HG03439 (cell line): ENCODE measurements at regions not wholly inside any gene's neighbourhood (a gene's known extent, or its start where the extent isn't known, plus 50 kb on each side); places are given as distances from the start of the nearest gene placed in this dataset.

Experiments
- ATAC-seq: cut with Tn5 transposase; IDR thresholded peaks from one replicate; pipeline ENCODE4 v1.9.1; 2021; ENCODE audit warnings: mild to moderate bottlenecking, moderate library complexity; ENCODE audit not compliant: unreplicated experiment

DNA sequence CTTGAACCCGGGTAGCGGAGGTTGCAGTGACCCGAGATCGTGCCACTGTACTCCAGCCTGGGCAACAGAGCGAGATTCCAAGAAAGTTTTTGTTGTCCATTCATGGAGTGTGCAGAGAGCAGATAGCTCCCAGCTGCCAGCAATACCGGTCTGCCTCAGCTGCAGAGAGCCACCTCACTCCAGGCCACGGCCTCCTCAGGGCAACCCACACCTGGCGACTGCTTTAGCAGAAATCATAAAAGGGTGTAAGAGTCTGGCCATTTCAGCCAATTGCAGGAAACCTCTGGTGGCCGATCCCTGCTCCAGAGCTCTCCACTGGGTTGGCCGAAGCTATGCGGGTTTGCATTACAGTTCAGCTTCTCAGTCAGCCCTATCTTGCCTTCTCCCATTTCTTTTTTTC is 227.4 kb upstream of the BCOR start:
- ATAC-seq = no peak

DNA sequence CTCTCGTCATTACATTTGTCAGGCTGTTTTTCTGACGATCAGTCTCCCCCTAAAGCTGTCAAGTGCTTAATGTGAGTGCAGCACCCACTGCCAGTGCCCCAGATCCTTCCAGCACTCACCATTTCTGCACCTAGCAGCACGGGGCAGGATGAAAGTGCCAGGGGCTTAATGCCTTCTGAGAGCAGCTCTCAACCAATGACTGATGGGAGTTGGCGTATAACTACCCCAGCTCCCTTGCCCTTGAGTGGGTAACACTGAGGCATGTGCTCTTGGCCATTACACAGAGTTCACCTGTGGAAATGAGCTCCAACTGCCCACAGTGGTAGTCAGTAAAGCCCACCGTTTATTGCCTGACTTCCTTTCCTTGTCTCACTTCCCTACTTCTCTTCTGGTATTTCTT is 226.2 kb upstream of the BCOR start:
- no peak for ATAC-seq

DNA sequence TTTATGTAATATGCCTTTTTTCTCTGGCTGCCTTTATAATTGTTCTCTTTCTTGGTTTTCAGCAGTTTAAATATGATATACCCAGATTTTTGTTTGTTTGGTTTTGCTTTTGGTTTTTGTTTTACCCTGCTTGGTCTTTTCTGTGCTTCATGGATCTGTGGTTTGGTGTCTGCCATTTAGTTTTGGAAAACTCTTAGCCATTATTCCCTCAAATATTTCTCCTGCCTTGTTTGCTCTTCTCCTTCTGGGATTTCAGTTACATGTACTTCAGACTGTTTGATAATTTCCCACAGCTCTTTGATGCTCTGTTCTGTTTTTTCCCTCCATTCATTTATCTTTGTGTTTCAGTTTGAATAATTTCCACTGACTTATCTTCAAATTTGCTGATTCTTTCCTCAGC is 223.1 kb upstream of the BCOR start:
- ATAC-seq = no peak

DNA sequence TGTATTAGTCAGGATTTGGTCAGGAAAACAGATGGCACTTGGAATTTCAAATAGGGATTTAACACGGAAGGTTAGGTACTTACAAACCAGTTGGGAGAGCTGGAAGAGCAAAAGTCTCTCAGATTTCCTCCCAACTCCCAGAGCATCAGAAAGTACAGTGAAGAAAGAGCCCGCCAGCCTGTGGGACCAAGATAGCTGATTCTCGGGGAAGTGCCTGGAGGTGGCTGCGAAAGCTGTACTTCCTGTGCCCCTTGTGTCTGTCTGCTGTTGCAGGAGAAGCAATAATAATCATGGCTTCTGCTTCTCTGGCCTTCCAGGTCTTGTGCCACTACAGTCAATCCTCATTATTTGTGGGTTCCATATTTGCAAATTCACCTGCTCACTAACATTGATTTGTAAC is 221.0 kb upstream of the BCOR start:
- no peak for ATAC-seq

DNA sequence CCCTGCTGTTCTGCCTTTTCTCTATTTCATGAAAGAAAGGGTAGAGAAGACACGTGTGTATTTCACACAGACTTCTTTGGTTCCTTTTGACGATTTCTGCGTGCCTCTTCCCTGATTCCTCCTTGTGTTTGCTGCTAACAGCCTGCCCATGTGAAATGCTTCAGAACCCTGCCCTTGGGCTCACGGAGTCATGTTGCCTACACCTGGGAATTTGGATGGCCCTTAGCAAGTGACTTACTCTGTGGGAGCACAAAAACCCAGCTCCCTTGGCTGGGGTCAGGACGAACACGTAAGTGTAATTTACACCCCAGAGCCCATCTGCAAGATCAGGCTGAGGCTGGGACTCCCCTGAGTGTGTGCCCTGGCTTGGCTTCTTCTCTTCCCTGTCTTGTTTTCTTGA is 220.3 kb upstream of the BCOR start:
- ATAC-seq = no peak

DNA sequence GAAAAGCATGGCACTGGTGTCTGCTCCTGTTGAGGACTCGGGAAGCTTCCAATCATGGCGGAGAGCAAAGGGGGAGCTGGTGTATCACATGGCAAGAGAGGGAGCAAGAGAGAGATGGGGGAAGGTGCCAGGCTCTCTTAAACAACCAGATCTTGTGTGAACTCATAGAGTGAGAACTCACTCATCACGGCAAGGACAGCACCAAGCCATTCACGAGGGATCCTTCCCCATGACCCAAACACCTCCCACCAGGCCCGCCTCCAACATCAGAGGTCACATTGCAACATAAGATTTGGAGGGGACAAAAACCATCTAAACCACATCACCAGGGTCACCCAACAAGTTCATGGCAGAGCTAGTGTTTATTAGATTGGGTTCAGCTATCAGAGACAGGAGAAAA is 218.7 kb upstream of the BCOR start:
- ATAC-seq = no peak

DNA sequence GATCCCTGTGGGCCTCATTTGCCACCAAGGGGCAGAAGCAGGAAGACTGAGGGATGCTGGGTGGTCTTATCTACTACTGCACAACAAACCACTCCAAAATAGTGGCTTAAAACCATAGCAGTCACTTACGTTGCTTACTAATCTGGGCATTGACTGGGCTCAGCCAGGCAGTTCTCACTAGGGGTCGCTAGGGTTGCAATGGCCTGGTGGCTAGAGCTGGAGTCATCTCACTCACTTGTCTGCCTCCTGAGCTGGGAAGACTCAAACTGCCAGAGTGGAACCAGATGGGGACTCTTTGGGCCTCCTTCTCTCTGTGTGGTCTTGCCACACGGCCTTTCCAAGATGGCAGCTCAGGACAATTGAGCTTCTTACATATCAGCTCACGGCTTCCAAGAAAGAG is 216.3 kb upstream of the BCOR start:
- ATAC-seq = no peak

DNA sequence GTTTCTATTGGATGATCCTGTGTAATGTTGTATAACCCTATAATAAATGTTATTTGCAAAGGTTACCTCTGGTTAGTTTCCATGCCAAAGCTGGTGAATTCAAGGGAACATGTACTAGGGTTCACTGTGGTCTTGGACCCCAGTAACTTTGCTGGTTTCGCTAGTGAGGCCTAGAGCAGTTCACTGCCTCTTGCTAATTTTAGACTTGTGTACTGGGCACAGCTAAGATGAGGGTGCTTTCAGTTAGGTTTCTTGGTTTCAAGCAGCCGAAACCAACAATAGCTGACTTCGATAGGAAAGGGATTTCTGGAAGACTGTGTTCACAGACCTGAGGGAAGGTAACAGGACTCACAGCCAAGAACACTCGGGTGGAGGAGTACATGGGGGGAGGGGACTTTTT is 215.5 kb upstream of the BCOR start:
- ATAC-seq = no peak

DNA sequence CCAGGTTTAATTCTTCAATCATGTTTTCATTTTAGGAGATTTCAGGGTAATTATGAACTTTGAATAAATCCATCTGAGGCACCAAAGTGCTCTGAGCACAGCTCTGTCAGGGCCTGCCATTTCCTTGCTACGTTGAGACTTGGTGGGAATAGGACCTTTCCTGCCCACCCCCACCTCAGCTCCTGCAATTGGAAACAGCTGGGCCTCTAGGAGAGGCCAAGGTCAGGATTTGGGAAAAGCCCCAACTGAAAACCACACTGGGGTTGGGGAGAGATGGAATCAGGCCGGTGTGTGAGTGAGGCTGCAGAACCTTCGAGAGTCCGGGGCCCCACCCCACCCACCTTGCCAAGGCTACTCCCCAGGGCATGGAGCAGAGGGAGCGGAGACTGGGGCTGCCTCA is 212.7 kb upstream of the BCOR start:
- no peak for ATAC-seq

DNA sequence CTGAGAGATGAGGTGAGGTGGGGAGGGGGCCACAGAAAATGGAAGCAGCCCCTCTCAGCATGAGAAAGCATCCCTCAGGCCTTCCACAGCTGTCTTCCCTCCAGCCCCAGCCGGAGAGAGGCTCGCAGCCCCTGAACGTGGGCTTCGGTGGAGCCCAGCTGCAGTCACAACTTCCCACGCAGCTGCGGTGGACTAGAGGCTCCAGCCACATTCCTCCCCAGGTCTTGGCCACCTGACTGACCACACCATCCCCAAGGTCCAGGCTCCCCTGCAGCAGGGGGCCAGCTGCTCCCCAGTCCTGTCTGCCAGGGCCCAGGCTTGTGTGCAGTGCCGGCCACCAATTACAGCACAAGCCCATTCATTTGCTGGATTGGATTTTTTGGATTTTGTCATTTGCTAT is 212.3 kb upstream of the BCOR start:
- no peak for ATAC-seq

DNA sequence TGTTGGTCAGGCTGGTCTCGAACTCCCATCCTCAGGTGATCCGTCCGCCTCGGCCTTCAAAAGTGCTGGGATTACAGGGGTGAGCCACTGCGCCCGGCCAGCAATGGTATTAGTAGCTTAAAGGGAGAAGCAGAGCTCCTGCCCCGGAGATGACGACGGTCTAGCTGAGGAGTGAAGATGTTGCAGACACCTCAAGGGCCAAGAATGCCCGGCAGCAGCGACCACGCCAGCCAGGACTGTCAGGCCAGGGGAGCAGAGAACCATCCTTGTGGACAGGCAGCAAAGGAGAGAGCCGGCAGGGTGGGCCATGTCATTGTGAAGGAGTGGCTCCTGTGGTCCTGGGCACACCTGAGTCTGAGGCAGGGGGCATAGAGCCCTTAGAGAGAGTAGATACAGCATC is 210.1 kb upstream of the BCOR start:
- no peak for ATAC-seq

DNA sequence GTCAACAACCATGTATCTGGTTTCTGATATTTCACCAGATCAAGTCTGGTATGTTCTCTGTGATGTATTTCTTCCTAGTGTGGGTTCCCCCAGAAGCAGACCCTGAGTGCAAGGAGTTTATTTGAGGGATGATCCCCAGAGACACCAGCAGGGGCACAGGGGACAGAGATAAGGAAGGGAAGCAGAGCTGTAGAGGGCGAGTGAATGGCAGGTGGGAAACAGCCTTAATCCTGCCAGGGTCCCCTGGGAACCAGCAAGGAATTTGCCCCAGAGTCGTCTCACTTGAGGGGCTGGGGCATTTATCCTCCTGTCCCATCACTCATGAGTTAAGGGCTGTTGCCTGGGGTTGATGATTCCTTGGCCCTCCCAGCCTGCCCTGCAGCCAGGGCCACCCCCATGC is 206.4 kb upstream of the BCOR start:
- ATAC-seq = no peak

DNA sequence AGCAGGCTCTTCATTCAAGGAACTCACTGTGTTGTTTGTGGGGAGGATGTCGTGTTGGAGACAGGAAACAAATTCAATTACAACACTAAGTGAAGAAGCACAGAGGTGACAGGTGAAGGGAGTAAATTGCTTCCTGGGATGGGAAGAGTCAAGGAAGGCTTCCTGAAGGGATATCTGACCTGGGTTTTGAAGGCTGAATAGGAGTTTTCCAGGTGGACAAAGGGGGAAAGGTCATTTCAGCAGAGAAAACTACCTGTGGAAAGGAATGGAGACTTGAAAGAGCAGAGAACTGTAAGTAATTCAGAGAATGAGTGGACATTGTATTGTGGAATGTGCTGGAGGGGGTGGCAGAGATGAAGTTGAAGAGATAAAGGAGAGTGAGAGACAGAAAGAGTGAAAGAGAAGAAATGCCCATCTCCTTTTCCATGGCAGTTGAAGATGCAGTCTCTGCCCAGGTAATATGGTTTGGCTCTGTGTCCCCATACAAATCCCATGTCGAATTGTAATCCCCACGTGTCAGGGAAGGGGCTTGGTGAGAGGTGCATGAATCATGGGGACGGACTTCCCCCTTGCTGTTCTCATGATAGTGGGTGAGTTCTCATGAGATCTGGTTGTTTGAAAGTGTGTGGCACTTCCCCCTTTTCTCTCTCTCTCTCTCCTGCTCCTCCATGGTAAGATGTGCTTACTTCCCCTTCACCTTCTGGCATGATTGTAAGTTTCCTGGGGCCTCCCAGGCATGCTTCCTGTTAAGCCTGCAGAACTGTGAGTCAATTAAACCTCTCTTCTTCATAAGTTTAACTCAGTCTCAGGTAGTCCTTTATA is 205.7 kb upstream of the BCOR start:
- no peak for ATAC-seq

DNA sequence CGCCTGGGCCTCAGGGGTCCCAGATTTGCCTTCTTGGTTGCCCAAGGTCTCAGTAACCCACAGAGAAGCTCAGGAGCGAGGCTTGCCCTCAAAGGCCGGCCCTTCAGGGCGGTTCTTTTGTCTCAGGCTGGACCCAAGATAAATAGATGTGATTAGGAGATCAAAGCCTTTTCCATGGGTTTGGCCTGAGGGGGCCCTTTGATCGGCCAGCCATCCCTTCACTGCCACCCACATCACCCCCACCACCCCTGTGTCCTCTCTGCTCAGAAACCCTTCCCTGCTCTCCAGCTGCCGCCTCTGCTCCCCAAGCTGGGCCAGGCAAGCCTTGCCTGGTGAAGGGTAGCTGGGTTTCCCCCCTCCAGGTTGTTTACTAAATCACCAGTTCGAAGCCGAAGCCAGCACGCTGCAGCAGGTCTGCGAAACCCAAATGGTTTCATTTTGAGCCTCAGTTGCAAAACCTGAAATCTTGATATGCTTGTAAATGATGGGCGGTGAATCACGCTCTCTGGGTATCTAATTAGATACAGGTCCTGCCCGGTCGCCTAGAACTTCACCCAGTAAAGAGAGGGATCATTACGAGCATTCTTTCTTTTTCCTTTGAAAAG is 202.6 kb upstream of the BCOR start:
- no peak for ATAC-seq

DNA sequence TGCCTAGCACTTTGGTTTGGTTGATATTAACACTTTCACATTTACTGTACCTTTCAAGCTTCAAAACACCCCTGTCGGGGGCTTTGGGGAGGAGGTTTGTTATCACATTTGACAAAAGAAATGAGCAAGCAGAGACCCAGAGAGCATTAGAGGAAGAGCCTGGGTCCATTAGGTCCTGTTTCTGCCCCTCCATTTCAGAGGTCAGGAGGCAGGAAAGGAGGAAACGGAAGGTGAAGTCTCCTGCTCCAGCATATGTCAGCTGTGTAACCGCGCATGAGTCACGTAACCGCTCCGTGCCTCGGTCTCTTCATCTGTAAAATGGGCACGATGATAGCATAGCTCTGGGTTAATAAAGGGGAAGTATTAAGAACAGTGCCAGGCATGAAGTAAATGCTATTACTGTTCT is 201.9 kb upstream of the BCOR start:
- ATAC-seq = no peak

DNA sequence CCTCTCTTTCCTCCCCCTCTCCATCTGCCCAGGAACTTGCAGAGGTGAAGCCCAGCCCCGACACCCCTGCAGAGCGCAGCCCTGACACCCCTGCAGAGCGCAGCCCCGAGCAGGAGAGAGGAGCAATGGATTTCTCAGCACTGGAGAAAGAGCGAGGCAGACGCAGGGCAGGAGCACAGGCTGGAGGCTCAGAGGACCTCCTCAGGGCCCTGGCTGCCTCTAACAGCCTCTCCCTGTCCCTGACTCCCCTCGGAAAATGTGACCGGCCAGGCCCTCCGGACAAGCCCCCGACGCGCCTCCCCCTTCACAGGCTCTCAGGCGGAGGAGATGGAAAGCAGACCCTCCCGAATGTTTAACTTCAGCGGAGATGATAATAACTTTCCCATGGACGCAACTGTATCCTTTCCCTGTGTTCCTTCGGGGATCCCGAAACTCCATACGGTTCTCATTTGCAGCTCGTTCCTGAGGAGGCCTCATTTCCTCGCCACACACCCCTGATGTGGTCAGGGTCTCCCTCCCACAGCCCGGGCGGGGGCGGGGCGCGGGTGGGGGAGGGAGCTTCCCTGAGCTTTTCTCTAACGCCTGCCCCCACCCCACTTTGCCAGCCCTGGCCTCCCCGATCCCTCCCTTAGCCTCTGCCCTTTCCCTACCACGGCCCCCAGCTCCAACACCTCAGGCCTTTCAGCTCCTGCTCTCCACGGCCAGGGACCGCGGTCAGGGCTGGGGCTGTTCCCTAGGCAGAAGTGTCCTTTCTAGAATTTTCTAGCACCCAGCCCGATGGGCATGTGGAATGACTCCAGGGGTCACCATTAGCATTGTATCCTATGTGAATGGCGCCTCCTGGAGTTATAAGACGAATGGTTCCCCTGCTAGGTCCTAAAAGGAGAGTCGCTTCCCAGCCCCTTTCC is 201.1 kb upstream of the BCOR start:
- no peak for ATAC-seq

DNA sequence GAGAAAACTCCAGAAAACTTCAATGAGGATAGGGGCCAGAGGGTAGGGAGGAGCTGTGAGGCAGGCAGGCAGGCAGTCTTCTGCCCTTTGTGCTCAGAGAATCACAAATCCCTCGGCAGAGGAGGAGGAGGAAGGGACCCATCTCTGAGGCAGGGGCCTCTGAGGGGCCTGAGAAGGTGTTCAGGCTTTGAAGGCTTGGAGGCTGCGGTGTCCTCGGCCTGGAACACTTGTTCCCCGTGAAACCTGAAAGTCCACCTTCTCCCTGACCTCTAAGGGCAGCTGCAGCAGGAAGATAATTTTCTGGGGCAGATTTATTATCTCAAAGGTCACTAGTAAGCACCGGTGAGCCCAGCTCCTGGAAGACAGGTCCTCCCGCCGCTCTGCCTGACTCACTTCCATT is 200.3 kb upstream of the BCOR start:
- no peak for ATAC-seq

DNA sequence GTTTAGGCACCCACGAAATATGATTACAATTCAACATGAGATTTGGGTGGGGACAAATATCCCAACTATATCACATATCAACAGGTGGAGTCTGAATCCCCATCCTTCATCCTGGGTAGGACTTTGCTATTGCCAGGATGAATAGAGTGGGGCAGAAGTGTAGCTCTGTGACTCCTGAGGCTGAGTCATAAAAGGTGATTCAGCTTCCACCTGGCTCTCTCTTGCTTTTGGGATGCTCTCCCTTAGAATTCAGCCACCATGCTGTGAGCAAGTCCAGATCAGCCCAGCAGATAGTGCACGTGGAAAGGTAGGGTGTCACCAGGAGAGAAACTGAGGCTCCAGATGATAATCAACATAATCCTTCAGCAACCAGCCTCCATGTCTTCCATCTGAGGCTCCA is 193.8 kb upstream of the BCOR start:
- ATAC-seq = no peak

DNA sequence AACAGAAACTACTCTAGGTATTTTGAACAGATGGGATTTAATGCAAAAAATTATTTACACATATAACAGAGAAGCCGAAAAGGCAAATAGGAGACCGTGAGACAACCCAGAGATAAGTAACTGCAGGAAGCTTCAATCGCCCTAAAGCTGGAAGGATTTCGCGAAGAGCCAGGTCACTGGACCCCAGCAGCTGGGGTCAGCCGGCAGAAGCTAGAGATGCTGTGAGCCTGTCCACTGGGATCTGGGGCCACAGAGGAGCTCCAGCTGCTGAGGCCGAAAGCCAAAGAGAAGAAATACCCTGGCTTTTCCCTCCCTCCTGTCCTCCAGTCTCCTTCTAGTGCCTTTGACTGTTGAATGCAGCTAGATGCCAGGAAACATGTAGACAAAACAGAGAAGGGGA is 192.8 kb upstream of the BCOR start:
- ATAC-seq = no peak

DNA sequence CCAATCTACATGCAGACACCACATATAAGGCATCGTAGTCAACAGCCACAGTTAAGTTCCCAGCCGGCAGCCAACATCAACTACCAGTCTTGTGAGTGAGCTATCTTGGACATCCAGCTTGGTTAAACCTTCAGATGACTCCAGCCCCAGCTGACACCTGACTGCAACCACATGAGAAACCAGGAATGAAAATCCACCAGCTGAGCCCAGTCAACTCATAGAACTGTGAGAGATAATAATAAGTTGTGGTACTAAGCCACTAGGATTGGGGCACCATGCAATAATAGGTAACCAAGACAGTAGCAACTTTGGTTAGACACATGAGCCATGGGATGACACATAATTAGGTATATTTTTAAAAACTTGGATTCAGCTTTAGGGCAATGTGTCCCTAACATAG is 188.1 kb upstream of the BCOR start:
- ATAC-seq = no peak

DNA sequence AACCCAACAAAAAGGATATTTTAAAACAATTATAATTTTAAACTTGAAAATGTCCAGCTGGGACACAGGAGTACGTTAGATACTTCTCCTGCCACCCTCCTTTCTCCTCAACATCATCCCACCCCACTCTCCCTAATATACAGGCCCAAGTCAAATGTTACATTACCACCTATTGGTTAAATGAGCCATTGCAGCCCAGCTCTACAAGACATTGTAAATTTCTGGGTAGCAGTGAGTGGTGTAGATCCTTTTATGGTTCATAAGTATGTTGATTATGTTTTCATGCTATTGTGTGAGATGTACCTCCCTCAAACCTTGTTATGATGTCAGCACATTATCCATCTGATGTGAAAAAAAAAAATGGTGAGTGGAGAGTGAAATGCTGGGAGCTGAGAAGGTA is 187.1 kb upstream of the BCOR start:
- no peak for ATAC-seq

DNA sequence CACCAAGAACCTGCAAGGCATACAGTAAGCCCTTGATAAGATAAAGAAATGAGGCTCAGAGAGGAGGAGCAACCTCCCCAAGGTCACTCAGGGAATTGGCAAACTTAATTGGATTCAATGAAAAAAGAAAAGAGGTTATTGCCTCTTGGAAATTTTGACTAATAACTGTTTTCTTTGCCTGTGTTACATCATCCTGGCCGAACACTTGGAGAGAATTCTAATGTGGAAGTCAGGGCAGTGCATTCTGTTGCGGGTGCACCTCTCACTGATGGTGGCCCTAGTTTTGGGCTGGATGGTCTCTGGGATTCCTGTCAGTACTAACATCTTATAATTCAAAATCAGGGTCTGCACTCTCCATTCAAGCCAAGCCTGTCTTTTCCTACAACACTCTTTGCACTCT is 186.2 kb upstream of the BCOR start:
- no peak for ATAC-seq
